ENCODE measurements at regions not wholly inside any gene's neighbourhood (a gene's known extent, or its start where the extent isn't known, plus 50 kb on each side); places are given as distances from the start of the nearest gene placed in this dataset.
"Not testable (repeated sequence)": the region's sequence is repeated elsewhere in the genome, so short reads cannot be mapped to it uniquely, and the experiment has no call there.

DNA sequence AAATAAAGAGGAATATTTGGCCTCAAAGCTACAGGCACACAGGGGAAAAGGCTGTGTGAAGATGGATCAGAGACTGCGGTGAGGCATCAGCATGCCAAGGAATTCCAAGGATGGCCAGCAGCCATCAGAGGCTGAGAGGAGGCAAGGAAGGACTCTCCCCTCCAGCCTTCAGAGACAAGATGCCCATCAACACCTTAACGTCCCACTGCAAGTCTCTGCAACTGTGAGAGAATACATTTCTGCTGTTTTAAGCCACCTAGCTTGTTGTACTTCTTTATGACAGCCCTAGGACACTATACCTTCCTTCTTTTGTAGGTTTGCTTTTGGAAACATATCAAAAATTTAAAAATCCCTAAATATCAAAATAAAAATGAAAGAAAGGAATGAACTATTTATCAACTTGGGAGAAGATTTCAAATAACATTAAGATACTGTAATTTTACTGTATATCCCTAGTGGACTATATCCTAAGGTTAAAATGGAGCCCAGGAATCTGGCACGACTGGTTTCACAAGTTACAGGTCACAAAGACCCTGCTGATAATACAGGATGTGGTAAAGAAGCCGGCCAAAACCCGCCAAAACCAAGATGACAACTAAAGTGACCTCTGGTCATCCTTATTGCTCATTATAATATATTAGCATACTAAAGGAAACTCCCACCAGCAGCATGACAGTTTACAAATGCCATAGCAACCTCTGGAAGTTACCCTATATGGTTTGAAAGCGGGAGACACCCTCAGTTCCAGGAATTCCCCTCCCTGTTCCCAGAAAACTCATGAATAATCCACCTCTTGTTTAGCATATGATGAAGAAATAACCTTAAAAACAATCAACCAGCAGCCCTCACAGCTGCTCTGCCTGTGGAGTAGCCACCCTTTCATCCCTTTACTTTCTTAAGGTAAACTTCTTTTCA lies 185.2 kb downstream of the AVL9 start:
- DNase-seq: no peak

GRCh38 chr7:32679192-32679591 lies 183.9 kb downstream of the AVL9 start:
- no peak for DNase-seq

- no peak for DNase-seq
Observed at GRCh38 chr7:32677593-32677992, 182.3 kb downstream of the AVL9 start.

GRCh38 chr7:32676249-32676941 lies 181.1 kb downstream of the AVL9 start:
- no peak for DNase-seq

DNA sequence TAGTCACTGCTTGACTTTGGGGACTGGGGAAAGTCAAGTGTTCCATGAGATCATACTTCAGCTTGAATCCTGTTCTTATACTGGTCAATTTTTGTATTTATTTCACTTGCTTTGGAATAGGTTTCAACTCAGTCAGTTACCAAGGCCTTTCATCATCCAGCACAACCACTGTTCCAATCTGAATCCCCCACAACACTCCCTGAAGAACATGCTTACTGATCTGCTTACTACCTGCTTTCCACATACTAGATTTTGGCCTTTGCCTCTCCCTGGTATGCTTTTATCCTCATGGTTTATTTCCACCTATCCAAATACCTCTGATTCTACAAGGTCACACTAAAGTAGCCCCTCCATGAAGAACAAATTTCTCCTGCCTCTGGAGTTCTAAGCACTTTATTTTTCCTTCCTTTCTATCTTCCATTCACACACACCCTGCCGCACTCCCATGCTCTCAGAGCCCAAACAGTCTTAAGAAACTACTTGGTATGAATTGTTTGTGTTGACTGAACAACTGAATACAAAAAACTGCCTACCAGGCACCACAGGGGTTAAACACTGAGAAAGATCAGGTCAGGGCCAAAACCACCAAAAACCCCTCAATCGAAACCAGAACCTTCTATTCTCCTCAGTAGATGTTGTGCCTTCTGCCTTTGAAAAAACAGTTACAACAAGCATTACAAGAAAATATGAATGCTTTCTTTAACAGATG lies 178.1 kb downstream of the AVL9 start:
- no peak for DNase-seq

- DNase-seq: peak; percentile 51
Observed at GRCh38 chr7:32670110-32671025, 175.1 kb downstream of the AVL9 start.

DNA sequence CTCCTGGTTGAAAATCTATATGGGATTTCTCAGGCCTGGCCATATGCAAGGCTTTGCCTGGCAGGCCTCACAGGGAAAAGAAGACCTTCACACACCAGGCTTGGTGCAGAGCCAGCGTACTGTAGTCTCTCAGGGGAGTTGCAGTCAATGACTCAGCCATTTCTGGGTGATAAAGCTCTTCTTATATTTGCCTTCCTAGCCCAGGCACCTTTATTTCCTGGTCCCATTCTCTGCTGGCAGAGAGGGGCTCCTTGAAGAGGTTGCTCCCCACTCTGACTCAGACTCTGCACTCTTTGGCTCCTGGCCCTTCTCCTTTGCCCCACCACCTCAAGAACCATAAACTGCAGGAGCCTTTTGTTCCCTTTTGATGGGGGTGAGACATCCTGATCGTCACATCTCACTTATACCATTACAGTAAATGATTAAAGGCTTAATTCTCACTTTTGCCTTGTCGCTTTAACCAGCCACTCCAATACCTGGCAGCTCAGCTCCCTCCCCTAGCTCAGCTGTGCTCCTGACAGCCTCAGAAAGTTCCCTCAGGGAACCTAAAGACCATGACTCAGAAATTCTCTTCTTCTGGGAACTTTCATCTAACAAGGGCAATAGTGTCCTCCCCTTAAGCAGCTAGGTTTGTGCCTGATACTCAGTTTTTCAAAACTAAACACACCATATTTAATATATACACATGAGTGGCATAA lies 174.0 kb downstream of the AVL9 start:
- not testable (repeated sequence) for DNase-seq

DNA sequence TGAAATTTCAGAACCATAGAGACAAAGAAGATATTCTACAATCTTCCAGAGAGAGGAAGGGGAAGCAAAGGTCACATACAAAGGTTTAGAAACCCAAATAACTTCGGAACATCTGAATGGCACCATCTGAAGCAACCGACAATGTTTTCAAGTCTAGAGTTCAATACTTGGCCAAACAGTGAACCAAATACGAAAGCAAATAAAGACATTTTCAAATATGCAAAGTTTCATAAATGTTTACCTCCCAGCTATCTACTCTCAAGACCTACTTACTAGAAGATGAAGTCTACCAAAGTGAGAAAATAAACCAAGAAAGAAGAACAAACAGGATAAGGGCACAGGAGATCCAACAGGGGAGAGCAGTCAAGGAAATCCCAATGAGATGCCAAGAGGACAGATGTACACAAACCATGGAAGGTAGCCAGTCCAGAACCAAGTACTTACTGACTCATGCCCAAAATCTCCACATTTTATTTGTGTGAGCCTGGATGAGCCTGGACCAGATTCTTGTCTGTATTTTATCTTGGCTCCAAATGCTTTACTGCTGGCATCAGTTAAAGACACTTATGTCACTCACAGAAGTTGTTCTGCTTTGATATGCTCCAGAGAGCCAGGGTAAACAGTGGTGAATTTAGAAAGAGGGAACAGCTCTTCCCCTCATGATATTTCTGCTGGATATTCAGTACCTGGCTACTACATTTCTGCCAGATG lies 173.3 kb downstream of the AVL9 start:
- DNase-seq: not testable (repeated sequence)

GRCh38 chr7:32667586-32667985 lies 172.3 kb downstream of the AVL9 start:
- not testable (repeated sequence) for DNase-seq

GRCh38 chr7:32663805-32664211 lies 168.5 kb downstream of the AVL9 start:
- DNase-seq: not testable (repeated sequence)

- DNase-seq: not testable (repeated sequence)
Observed at GRCh38 chr7:32662509-32662908, 167.2 kb downstream of the AVL9 start.

GRCh38 chr7:32661929-32662328 lies 166.6 kb downstream of the AVL9 start:
- no peak for DNase-seq

DNA sequence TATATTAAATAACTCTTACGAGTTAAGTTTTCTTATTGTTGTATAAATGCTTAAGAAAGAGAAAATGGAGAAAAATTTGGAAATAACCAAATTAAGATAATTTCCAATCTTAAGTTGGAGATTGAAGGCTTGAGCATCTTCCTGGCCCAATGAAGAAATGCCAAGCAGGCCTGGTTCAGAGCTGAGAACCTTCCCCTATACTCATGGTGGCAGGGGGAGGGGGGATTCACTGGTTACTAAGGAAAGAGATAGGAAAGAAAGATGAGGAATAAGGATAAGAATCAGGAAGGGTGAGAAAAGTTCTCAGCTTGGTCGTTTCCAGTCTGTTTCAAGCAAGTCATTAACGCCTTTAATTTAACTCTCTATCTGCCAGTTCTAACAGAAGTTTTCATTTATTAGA lies 166.2 kb downstream of the AVL9 start:
- DNase-seq: no peak

DNA sequence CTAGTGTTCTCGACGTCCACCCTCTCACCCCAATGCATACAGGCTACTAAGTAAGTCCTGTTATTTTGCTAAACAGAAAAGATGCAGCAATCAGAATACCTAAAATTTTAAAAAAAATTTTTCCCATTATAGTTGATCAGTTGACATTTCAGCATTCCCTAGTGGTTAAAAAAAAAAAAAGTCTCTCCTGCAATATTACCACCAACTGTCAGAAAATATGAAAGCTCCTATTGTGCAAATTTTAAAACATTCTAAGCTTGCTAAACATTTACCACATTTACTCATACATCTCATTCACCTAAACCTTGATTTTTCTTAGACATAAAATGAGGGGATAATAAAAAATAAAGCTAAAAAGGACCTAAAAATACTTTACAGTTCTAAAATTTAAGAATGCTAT lies 165.6 kb downstream of the AVL9 start:
- DNase-seq: no peak

GRCh38 chr7:32659853-32660252 lies 164.6 kb downstream of the AVL9 start:
- DNase-seq: no peak

DNA sequence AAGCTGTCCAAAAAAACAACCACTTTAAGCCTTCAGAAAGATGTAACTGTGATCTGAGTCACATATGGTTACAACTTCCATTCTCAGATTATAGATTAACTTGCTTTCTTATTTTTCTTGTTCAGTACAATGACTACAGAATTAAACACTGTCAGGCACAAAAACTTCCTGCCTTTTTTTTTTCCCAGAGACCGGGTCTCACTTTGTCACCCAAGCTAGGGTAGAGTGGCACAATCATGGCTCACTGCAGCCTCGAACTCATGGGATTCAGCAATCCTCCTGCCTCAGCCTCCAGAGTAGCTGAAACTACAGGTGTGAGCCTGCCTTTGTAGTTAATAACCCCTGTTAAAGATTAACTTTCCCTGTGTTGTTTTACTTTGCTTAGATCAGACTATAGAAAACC lies 163.2 kb downstream of the AVL9 start:
- no peak for DNase-seq

- DNase-seq: no peak
Observed at GRCh38 chr7:32658034-32658433, 162.7 kb downstream of the AVL9 start.

- not testable (repeated sequence) for DNase-seq
Observed at GRCh38 chr7:32654549-32654948, 159.3 kb downstream of the AVL9 start.

DNA sequence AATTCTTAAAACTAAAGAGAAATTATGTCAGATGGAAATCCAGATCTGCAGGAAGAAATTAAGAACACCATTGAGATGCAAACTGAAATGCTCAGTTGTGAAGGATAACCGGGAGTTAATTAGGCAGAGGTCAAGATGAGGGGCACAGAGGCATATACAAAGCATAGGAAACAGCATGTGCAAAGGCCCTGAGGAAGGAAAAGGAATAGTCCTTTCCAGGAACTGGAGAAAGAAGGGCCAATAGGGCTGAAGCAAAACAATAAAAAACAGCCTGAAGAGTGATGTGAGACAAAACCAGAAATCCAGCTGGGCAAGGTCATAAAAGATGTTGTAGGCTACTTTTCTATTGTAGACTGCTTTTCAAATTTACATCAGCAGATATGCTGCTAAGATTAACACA lies 155.1 kb downstream of the AVL9 start:
- not testable (repeated sequence) for DNase-seq

- DNase-seq: no peak
Observed at GRCh38 chr7:32648408-32649156, 153.3 kb downstream of the AVL9 start.

Measured in retina (tissue), 1 donor.